Islet precursor cell (in vitro differentiated cells): ENCODE measurements at regions not wholly inside any gene's neighbourhood (a gene's known extent, or its start where the extent isn't known, plus 50 kb on each side); places are given as distances from the start of the nearest gene placed in this dataset.
"Not testable (repeated sequence)": the region's sequence is repeated elsewhere in the genome, so short reads cannot be mapped to it uniquely, and the experiment has no call there.

Experiments used
- DNase-seq: peaks from one replicate; pipeline ENCODE4 v3.0.0-alpha.2; 2018

- not testable (repeated sequence) for DNase-seq
Measured at GRCh38 chr9:85792057-85792456, 50.3 kb upstream of the AGTPBP1 start.

- DNase-seq = not testable (repeated sequence)
Measured at GRCh38 chr9:85802978-85803695, 61.4 kb upstream of the AGTPBP1 start.

- DNase-seq = not testable (repeated sequence)
Measured at GRCh38 chr9:85804847-85805133, 63.0 kb upstream of the AGTPBP1 start.

- peak; percentile 85 for DNase-seq
Measured at GRCh38 chr9:85805134-85806005, 63.6 kb upstream of the AGTPBP1 start.

GRCh38 chr9:85808329-85808728, 66.6 kb upstream of the AGTPBP1 start:
- DNase-seq = not testable (repeated sequence)

GRCh38 chr9:85813388-85813787, 71.6 kb upstream of the AGTPBP1 start:
- DNase-seq = not testable (repeated sequence)

GRCh38 chr9:85814800-85815199, 73.0 kb upstream of the AGTPBP1 start:
- not testable (repeated sequence) for DNase-seq

- DNase-seq = not testable (repeated sequence)
Measured at GRCh38 chr9:85818971-85819370, 77.2 kb upstream of the AGTPBP1 start.

- DNase-seq = not testable (repeated sequence)
Measured at GRCh38 chr9:85820598-85820997, 78.8 kb upstream of the AGTPBP1 start.

- DNase-seq = not testable (repeated sequence)
Measured at GRCh38 chr9:85824949-85825348, 83.2 kb upstream of the AGTPBP1 start.

- DNase-seq = not testable (repeated sequence)
Measured at GRCh38 chr9:85834591-85834990, 92.8 kb upstream of the AGTPBP1 start.

- DNase-seq = not testable (repeated sequence)
Measured at GRCh38 chr9:85843949-85844348, 97.0 kb upstream of the NAA35 start.

GRCh38 chr9:85847782-85848181, 93.2 kb upstream of the NAA35 start:
- DNase-seq = not testable (repeated sequence)

GRCh38 chr9:85858056-85858750, 82.7 kb upstream of the NAA35 start:
- no peak for DNase-seq

- DNase-seq = no peak
Measured at GRCh38 chr9:85859765-85860164, 81.2 kb upstream of the NAA35 start.

- not testable (repeated sequence) for DNase-seq
Measured at GRCh38 chr9:85861882-85862281, 79.1 kb upstream of the NAA35 start.

GRCh38 chr9:85863875-85864274, 77.1 kb upstream of the NAA35 start:
- DNase-seq = no peak

GRCh38 chr9:85871008-85871407, 69.9 kb upstream of the NAA35 start:
- DNase-seq = no peak

GRCh38 chr9:85871683-85872082, 69.3 kb upstream of the NAA35 start:
- not testable (repeated sequence) for DNase-seq

- no peak for DNase-seq
Measured at GRCh38 chr9:85872463-85872862, 68.5 kb upstream of the NAA35 start.

GRCh38 chr9:85876628-85877027, 64.3 kb upstream of the NAA35 start:
- no peak for DNase-seq

- not testable (repeated sequence) for DNase-seq
Measured at GRCh38 chr9:85878872-85879597, 61.9 kb upstream of the NAA35 start.

- DNase-seq = not testable (repeated sequence)
Measured at GRCh38 chr9:85880507-85880906, 60.4 kb upstream of the NAA35 start.
